ENCODE measurements at regions not wholly inside any gene's neighbourhood (a gene's known extent, or its start where the extent isn't known, plus 50 kb on each side); places are given as distances from the start of the nearest gene placed in this dataset.
"Not testable (repeated sequence)": the region's sequence is repeated elsewhere in the genome, so short reads cannot be mapped to it uniquely, and the experiment has no call there.

DNA sequence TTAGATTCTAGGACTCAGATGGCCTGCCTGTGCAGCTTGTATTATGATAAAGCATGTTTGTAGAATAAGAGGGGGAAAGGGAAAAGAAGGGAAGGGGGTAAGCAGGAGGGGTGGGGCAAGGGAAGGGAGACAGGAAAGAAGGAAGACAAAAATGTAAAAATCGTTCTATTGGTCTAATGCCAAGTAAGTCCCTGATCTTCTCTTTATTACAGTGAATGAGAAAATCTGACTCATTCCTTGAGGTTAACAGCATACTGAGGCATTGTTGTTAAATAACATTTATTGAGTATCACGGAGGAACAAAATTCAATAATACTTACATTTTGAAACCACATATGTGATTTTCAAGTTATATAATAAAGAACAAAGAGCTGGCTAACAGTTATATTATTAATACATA is 1534.7 kb downstream of the OLFM4 start:
- FAIRE-seq, result no peak
- no peaks in the 10 kb centered on the region for H3K36me3 ChIP-seq (ENCODE audit: control insufficient read depth in 2 of 2, extremely low read depth in 1 of 2, insufficient read depth in 2 of 2, low read length in 2 of 2)
- TF ChIP-seq MYC (IDR thresholded peaks at IDR 0.05; ENCODE audit: low read depth, low read length) (no peak), FOS (IDR thresholded peaks at IDR 0.05; ENCODE audit: borderline replicate concordance, insufficient read depth, low read length) (no peak), GATA2 (IDR thresholded peaks at IDR 0.05; ENCODE audit: insufficient read depth, insufficient read length, low read depth, low read length) (no peak), EZH2 (IDR thresholded peaks at IDR 0.05; ENCODE audit: borderline replicate concordance, low read depth, low read length, severe bottlenecking) (no peak), POLR2A (IDR thresholded peaks at IDR 0.05; ENCODE audit: low read depth, low read length) (no peak), POLR2AphosphoS5 (IDR thresholded peaks at IDR 0.05; ENCODE audit: insufficient read depth, low read depth, low read length) (no peak), JUN (IDR thresholded peaks at IDR 0.05; ENCODE audit: borderline replicate concordance, insufficient read depth, insufficient read length, low read depth) (no peak)
- TF ChIP-seq, protein P1, sequence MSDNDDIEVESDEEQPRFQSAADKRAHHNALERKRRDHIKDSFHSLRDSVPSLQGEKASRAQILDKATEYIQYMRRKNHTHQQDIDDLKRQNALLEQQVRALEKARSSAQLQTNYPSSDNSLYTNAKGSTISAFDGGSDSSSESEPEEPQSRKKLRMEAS (IDR thresholded peaks at IDR 0.05; ENCODE audit: insufficient read depth, insufficient read length), result no peak
- TF ChIP-seq, protein P2, sequence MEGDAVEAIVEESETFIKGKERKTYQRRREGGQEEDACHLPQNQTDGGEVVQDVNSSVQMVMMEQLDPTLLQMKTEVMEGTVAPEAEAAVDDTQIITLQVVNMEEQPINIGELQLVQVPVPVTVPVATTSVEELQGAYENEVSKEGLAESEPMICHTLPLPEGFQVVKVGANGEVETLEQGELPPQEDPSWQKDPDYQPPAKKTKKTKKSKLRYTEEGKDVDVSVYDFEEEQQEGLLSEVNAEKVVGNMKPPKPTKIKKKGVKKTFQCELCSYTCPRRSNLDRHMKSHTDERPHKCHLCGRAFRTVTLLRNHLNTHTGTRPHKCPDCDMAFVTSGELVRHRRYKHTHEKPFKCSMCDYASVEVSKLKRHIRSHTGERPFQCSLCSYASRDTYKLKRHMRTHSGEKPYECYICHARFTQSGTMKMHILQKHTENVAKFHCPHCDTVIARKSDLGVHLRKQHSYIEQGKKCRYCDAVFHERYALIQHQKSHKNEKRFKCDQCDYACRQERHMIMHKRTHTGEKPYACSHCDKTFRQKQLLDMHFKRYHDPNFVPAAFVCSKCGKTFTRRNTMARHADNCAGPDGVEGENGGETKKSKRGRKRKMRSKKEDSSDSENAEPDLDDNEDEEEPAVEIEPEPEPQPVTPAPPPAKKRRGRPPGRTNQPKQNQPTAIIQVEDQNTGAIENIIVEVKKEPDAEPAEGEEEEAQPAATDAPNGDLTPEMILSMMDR (IDR thresholded peaks at IDR 0.05; ENCODE audit: extremely low read depth in 1 of 2, insufficient read depth in 1 of 2, low read depth in 1 of 2, low read length in 2 of 2), result no peak

DNA sequence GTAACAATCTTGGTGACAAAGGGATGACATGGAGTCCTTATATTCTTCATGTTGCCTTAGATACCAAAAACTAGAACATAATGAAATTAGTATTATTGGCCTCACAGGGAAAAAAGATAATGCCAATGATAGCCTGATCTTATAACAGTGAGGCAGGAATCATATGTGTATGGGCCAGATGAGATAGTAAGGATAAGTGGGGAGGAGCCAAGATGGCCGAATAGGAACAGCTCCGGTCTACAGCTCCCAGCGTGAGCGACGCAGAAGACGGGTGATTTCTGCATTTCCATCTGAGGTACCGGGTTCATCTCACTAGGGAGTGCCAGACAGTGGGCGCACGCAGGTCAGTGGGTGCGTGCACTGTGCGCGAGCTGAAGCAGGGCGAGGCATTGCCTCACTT is 1543.4 kb downstream of the OLFM4 start:
- H2AFZ ChIP-seq (ENCODE audit: low read depth, low read length); H3K27ac ChIP-seq (ENCODE audit: insufficient read depth, low read depth, low read length); H3K4me2 ChIP-seq (ENCODE audit: insufficient read depth, low read length); intact Hi-C loops (cut with micrococcal nuclease); H3K9ac ChIP-seq (replicated peaks; ENCODE audit: extremely low read depth, insufficient read depth, low read length); H3K9me1 ChIP-seq (replicated peaks; ENCODE audit: control insufficient read depth, extremely low read depth, insufficient read depth, low read length); CTCF ChIA-PET; H3K4me1 ChIP-seq (ENCODE audit: control insufficient read depth, extremely low read depth, insufficient read depth, low read length); dilution Hi-C loops (cut with MboI; ENCODE audit: extremely low pct_ligation_motif_present, low sequenced_read_pairs); H3K27me3 ChIP-seq (ENCODE audit: control insufficient read depth in 2 of 2, insufficient read depth in 2 of 2, low read length in 2 of 2); H4K20me1 ChIP-seq (replicated peaks; ENCODE audit: control insufficient read depth, extremely low read depth, insufficient read depth, low read length); DNase-seq (ENCODE audit: low read depth, low spot score); H3K36me3 ChIP-seq (ENCODE audit: control insufficient read depth in 2 of 2, extremely low read depth in 1 of 2, insufficient read depth in 2 of 2, low read length in 2 of 2); H3K9me3 ChIP-seq (replicated peaks; ENCODE audit: control insufficient read depth, insufficient read depth, low read length); H3K79me2 ChIP-seq (ENCODE audit: control insufficient read depth, insufficient read depth, low read length); POLR2A ChIA-PET; BruUV-seq (replicated peaks); FAIRE-seq; H3K4me3 ChIP-seq (replicated peaks in 1 of 3; ENCODE audit: insufficient read depth in 1 of 3, low read depth in 1 of 3, low read length in 3 of 3): not testable (repeated sequence)

More for the DNA sequence above, 1534.7 kb downstream of the OLFM4 start:
- Histone ChIP-seq H3K79me2 (ENCODE audit: control insufficient read depth, insufficient read depth, low read length) (no peaks in the 10 kb centered on the region), H3K4me2 (ENCODE audit: insufficient read depth, low read length) (no peak overlapping the region), H3K9me1 (replicated peaks; ENCODE audit: control insufficient read depth, extremely low read depth, insufficient read depth, low read length) (no peaks in the 10 kb centered on the region), H4K20me1 (replicated peaks; ENCODE audit: control insufficient read depth, extremely low read depth, insufficient read depth, low read length) (no peaks in the 10 kb centered on the region), H3K27me3 (ENCODE audit: control insufficient read depth in 2 of 2, insufficient read depth in 2 of 2, low read length in 2 of 2) (no peaks in the 10 kb centered on the region), H3K4me3 (replicated peaks in 1 of 3; ENCODE audit: insufficient read depth in 1 of 3, low read depth in 1 of 3, low read length in 3 of 3) (no peak overlapping the region), H2AFZ (ENCODE audit: low read depth, low read length) (no peak overlapping the region), H3K4me1 (ENCODE audit: control insufficient read depth, extremely low read depth, insufficient read depth, low read length) (no peaks in the 10 kb centered on the region), H3K9me3 (replicated peaks; ENCODE audit: control insufficient read depth, insufficient read depth, low read length) (no peaks in the 10 kb centered on the region), H3K9ac (replicated peaks; ENCODE audit: extremely low read depth, insufficient read depth, low read length) (no peak overlapping the region), H3K27ac (ENCODE audit: insufficient read depth, low read depth, low read length) (no peak overlapping the region)
- dilution Hi-C loops (cut with MboI; ENCODE audit: extremely low pct_ligation_motif_present, low sequenced_read_pairs) (no loop called here), intact Hi-C loops (cut with micrococcal nuclease) (no loop called here)
- POLR2A ChIA-PET, result no interaction called here
- CTCF ChIA-PET, result no interaction called here
- DNase-seq (ENCODE audit: low read depth, low spot score), result no peak
- BruUV-seq (replicated peaks), result no TSS peak
